H9 (cell line): ENCODE measurements at regions not wholly inside any gene's neighbourhood (a gene's known extent, or its start where the extent isn't known, plus 50 kb on each side); places are given as distances from the start of the nearest gene placed in this dataset.

Experiments
- DNase-seq: peaks from one replicate; pipeline ENCODE4 v3.0.0-alpha.2; 2017
- H2AFZ ChIP-seq: one replicate; pipeline ENCODE4 v1.6.1; 2013; ENCODE audit warnings: mild to moderate bottlenecking, low read length, control low read depth, moderate library complexity
- H2AK5ac ChIP-seq: 2 replicates; pipeline ENCODE4 v1.6.1; 2013; ENCODE audit warnings: low read length, control low read depth, mixed read lengths; ENCODE audit not compliant: insufficient read length
- H2BK120ac ChIP-seq: one replicate; pipeline ENCODE4 v1.6.1; 2013; ENCODE audit warnings: low read depth, mild to moderate bottlenecking, low read length, control low read depth, inconsistent platforms; ENCODE audit not compliant: poor library complexity, severe bottlenecking
- H2BK12ac ChIP-seq: 2 replicates; pipeline ENCODE4 v1.6.1; 2013; ENCODE audit warnings: low read length, control low read depth, mixed read lengths, low read depth; ENCODE audit not compliant: insufficient read length
- H2BK15ac ChIP-seq: 2 replicates; pipeline ENCODE4 v1.6.1; 2013; ENCODE audit warnings: low read depth, low read length, control low read depth
- H2BK20ac ChIP-seq: one replicate; pipeline ENCODE4 v1.6.1; 2013; ENCODE audit warnings: low read depth, mild to moderate bottlenecking, low read length, control low read depth, inconsistent platforms; ENCODE audit not compliant: poor library complexity, severe bottlenecking
- H2BK5ac ChIP-seq: 2 replicates; pipeline ENCODE4 v1.6.1; 2013; ENCODE audit warnings: low read length, control low read depth, mixed read lengths; ENCODE audit not compliant: insufficient read length
- H3K14ac ChIP-seq: 2 replicates; pipeline ENCODE4 v1.6.1; 2013; ENCODE audit warnings: low read length, control low read depth; ENCODE audit not compliant: insufficient read depth
- H3K18ac ChIP-seq: 2 replicates; pipeline ENCODE4 v1.6.1; 2013; ENCODE audit warnings: low read depth, mild to moderate bottlenecking, mixed read lengths, low read length, control low read depth; ENCODE audit not compliant: insufficient read length
- H3K23ac ChIP-seq: 2 replicates; pipeline ENCODE4 v1.6.1; 2013; ENCODE audit warnings: low read length, control low read depth, mixed read lengths, low read depth; ENCODE audit not compliant: insufficient read length
- H3K23me2 ChIP-seq: 2 replicates; pipeline ENCODE4 v1.6.1; 2013; ENCODE audit warnings: low read depth, mild to moderate bottlenecking, mixed read lengths, low read length, control low read depth; ENCODE audit not compliant: insufficient read length, poor library complexity, severe bottlenecking
- H3K27ac ChIP-seq: 2 replicates; pipeline ENCODE4 v1.5.1; 2013; ENCODE audit warnings: low read length, control low read depth, mixed read lengths, low read depth; ENCODE audit not compliant: insufficient read length
- H3K27me3 ChIP-seq: 2 replicates; pipeline ENCODE4 v1.6.1; 2013; ENCODE audit warnings: low read length, control low read depth, inconsistent platforms; ENCODE audit not compliant: insufficient read depth
- H3K4ac ChIP-seq: 2 replicates; pipeline ENCODE4 v1.6.1; 2013; ENCODE audit warnings: low read depth, mild to moderate bottlenecking, control low read depth, inconsistent platforms, low read length, moderate library complexity
- H3K4me1 ChIP-seq: 2 replicates; pipeline ENCODE4 v1.6.1; 2013; ENCODE audit warnings: low read length, control low read depth, inconsistent platforms; ENCODE audit not compliant: insufficient read depth
- H3K4me2 ChIP-seq: 2 replicates; pipeline ENCODE4 v1.6.1; 2013; ENCODE audit warnings: low read length, control low read depth, mixed read lengths; ENCODE audit not compliant: insufficient read length, insufficient read depth
- H3K56ac ChIP-seq: 2 replicates; pipeline ENCODE4 v1.6.1; 2013; ENCODE audit warnings: low read depth, mild to moderate bottlenecking, mixed read lengths, low read length, control low read depth; ENCODE audit not compliant: insufficient read length
- H3K79me1 ChIP-seq: 2 replicates; pipeline ENCODE4 v1.6.1; 2013; ENCODE audit warnings: low read depth, mild to moderate bottlenecking, moderate library complexity, low read length, control low read depth, inconsistent platforms; ENCODE audit not compliant: insufficient read depth, poor library complexity, severe bottlenecking
- H3K79me2 ChIP-seq: 2 replicates; pipeline ENCODE4 v1.6.1; 2013; ENCODE audit warnings: low read length, control low read depth, inconsistent platforms; ENCODE audit not compliant: insufficient read depth
- H3K9ac ChIP-seq: 2 replicates; pipeline ENCODE4 v1.6.1; 2013; ENCODE audit warnings: low read length, control low read depth, mixed read lengths; ENCODE audit not compliant: insufficient read length; ENCODE audit errors: extremely low read depth
- H3K9me3 ChIP-seq: one replicate; pipeline ENCODE4 v1.6.1; 2013; ENCODE audit warnings: low read depth, low read length, inconsistent platforms; ENCODE audit not compliant: control insufficient read depth
- H3T11ph ChIP-seq: one replicate; pipeline ENCODE4 v1.6.1; 2013; ENCODE audit warnings: mild to moderate bottlenecking, low read length, control low read depth, inconsistent platforms
- H4K20me1 ChIP-seq: one replicate; pipeline ENCODE4 v1.6.1; 2013; ENCODE audit not compliant: control insufficient read depth, insufficient read length, insufficient read depth
- H4K5ac ChIP-seq: 2 replicates; pipeline ENCODE4 v1.6.1; 2013; ENCODE audit warnings: low read depth, mild to moderate bottlenecking, mixed read lengths, low read length, control low read depth; ENCODE audit not compliant: insufficient read length
- H4K8ac ChIP-seq: replicated peaks from 2 replicates; pipeline ENCODE4 v1.6.1; 2013; ENCODE audit warnings: low read length, control low read depth, mixed read lengths, low read depth; ENCODE audit not compliant: insufficient read length
- H4K91ac ChIP-seq: 2 replicates; pipeline ENCODE4 v1.6.1; 2013; ENCODE audit warnings: low read depth, mild to moderate bottlenecking, moderate library complexity, mixed read lengths, low read length, control low read depth; ENCODE audit not compliant: insufficient read length
- H3K27ac Mint-ChIP-seq, 3 experiments: 2 replicates in 2 of 3; 3 replicates in 1 of 3; pipeline ENCODE4 v1.8.0; 2020 to 2021; ENCODE audit warnings: mixed read lengths in 3 of 3, mild to moderate bottlenecking in 1 of 3, moderate library complexity in 1 of 3
- H3K27me3 Mint-ChIP-seq: 2 replicates; pipeline ENCODE4 v1.8.0; 2021; ENCODE audit warnings: low read depth, mild to moderate bottlenecking, moderate library complexity, mixed read lengths
- H3K36me3 Mint-ChIP-seq, 3 experiments: 2 replicates in 2 of 3; 3 replicates in 1 of 3; pipeline ENCODE4 v1.8.0; 2020 to 2021; ENCODE audit warnings: low read depth in 3 of 3, mixed read lengths in 3 of 3; ENCODE audit not compliant: insufficient read depth in 1 of 3
- H3K4me1 Mint-ChIP-seq, 2 experiments: 2 replicates each; pipeline ENCODE4 v1.8.0; 2020; ENCODE audit warnings: mixed read lengths in 2 of 2
- H3K4me3 Mint-ChIP-seq, 2 experiments: 2 replicates in 1 of 2; 3 replicates in 1 of 2; pipeline ENCODE4 v1.8.0; 2020 to 2021; ENCODE audit warnings: mild to moderate bottlenecking in 2 of 2, mixed read lengths in 2 of 2, moderate library complexity in 1 of 2
- H3K9me3 Mint-ChIP-seq, 2 experiments: 2 replicates in 1 of 2; 3 replicates in 1 of 2; pipeline ENCODE4 v1.8.0; 2020; ENCODE audit warnings: mild to moderate bottlenecking in 2 of 2, mixed read lengths in 2 of 2, moderate library complexity in 1 of 2
- CTCF ChIP-seq: fragments of 200-600 bp; sonication (generic); conservative IDR thresholded peaks from 3 replicates; pipeline ENCODE4 v1.8.0; 2021; ENCODE audit warnings: antibody characterized with exemption, mild to moderate bottlenecking
- WGBS: extraction: QIAGEN DNeasy Blood & Tissue Kit; methylation state at CpG from one replicate; pipeline ENCODE4 v1.1.7; 2013; ENCODE audit warnings: missing lambda C conversion rate, low lambda C conversion rate, mixed read lengths; ENCODE audit not compliant: insufficient read length; ENCODE audit errors: extremely low coverage; 5-methylcytosine and 5-hydroxymethylcytosine counted together

GRCh38 chr4:123229286-123229685 lies 167.3 kb upstream of the SPRY1 start:
- DNase-seq, result no peak
- TF ChIP-seq CTCF, result no peak
- no peak overlapping the region for H3K27ac Mint-ChIP-seq

More at GRCh38 chr4:123229286-123229685, 167.3 kb upstream of the SPRY1 start:
- no peak overlapping the region for H4K8ac ChIP-seq
- H3K79me1 ChIP-seq, result no peaks in the 10 kb centered on the region
- no peak overlapping the region for H3K56ac ChIP-seq
- Mint-ChIP-seq H3K4me1 (peaks cover 21 to 22% of the 10 kb centered on the region in 2 experiments), H3K4me3 (no peak overlapping the region), H3K36me3 (peaks cover 0 to 3% (median 2%) of the 10 kb centered on the region in 3 experiments; a peak in 3 of 7 replicates), H3K9me3 (peaks cover 0 to 3% of the 10 kb centered on the region in 2 experiments; a peak in 2 of 5 replicates), H3K27me3 (no peaks in the 10 kb centered on the region)
- no peak overlapping the region for H3K9ac ChIP-seq
- H2BK15ac ChIP-seq, result no peak overlapping the region
- H4K5ac ChIP-seq, result no peak overlapping the region
- H3K14ac ChIP-seq, result no peak overlapping the region
- H3K4me1 ChIP-seq, result peaks cover 4% of the 10 kb centered on the region; the same call in 1 of the 2 replicates
- no peak overlapping the region for H2BK120ac ChIP-seq
- H2BK20ac ChIP-seq, result no peak overlapping the region
- H3K23me2 ChIP-seq, result no peaks in the 10 kb centered on the region
- no peak overlapping the region for H2BK12ac ChIP-seq
- H3K4ac ChIP-seq, result no peak overlapping the region
- no peak overlapping the region for H4K91ac ChIP-seq
- H2AK5ac ChIP-seq, result no peak overlapping the region
- H3T11ph ChIP-seq, result no peak overlapping the region
- H3K4me2 ChIP-seq, result no peak overlapping the region
- H3K9me3 ChIP-seq, result no peaks in the 10 kb centered on the region
- H2BK5ac ChIP-seq, result no peak overlapping the region
- no peak overlapping the region for H3K27ac ChIP-seq
- no peaks in the 10 kb centered on the region for H3K27me3 ChIP-seq
- no peak overlapping the region for H3K18ac ChIP-seq
- no peak overlapping the region for H2AFZ ChIP-seq
- H4K20me1 ChIP-seq, result no peaks in the 10 kb centered on the region
- no peaks in the 10 kb centered on the region for H3K79me2 ChIP-seq
- no peak overlapping the region for H3K23ac ChIP-seq
- WGBS, result no CpG with 5 or more reads among the region's 1 CpG
